DND-41 (cell line): ENCODE measurements at regions not wholly inside any gene's neighbourhood (a gene's known extent, or its start where the extent isn't known, plus 50 kb on each side); places are given as distances from the start of the nearest gene placed in this dataset.

Experiments used
- ATAC-seq: fragments of 200-7000 bp; cut with Tn5 transposase; 3 replicates; pipeline ENCODE4 v1.9.1; 2021; ENCODE audit warnings: low read depth; ENCODE audit not compliant: insufficient read depth
- DNase-seq: peaks from one replicate; pipeline ENCODE4 v3.0.0-alpha.2; 2020
- H2AFZ ChIP-seq: 2 replicates; pipeline ENCODE4 v1.6.0; 2012; ENCODE audit warnings: low read depth, low read length
- H3K27ac ChIP-seq: 2 replicates; pipeline ENCODE4 v1.5.1; 2012; ENCODE audit warnings: low read length, inconsistent platforms
- H3K27me3 ChIP-seq: fragments of 200-600 bp; sonication (generic); 2 replicates; pipeline ENCODE4 v1.6.0; 2012; ENCODE audit warnings: low read length, mild to moderate bottlenecking, inconsistent platforms; ENCODE audit not compliant: insufficient read depth, poor library complexity
- H3K36me3 ChIP-seq: 2 replicates; pipeline ENCODE4 v1.5.1; 2012; ENCODE audit warnings: low read length, inconsistent platforms; ENCODE audit not compliant: insufficient read depth
- H3K4me1 ChIP-seq: 2 replicates; pipeline ENCODE4 v1.5.1; 2012; ENCODE audit warnings: mild to moderate bottlenecking, low read length; ENCODE audit not compliant: insufficient read depth
- H3K4me2 ChIP-seq: 2 replicates; pipeline ENCODE4 v1.6.0; 2012; ENCODE audit warnings: mild to moderate bottlenecking, moderate library complexity, low read length, inconsistent platforms; ENCODE audit not compliant: insufficient read depth
- H3K4me3 ChIP-seq, 2 experiments: fragments of 200-600 bp in 1 of 2; shearing (Covaris generic) in 1 of 2; 2 replicates each; pipeline ENCODE4 v1.5.1; 2012 to 2016; ENCODE audit warnings: inconsistent platforms in 2 of 2, low read length in 2 of 2, mild to moderate bottlenecking in 2 of 2, low read depth in 1 of 2, moderate library complexity in 1 of 2
- H3K79me2 ChIP-seq: 2 replicates; pipeline ENCODE4 v1.6.0; 2012; ENCODE audit warnings: low read length, inconsistent platforms; ENCODE audit not compliant: insufficient read depth
- H3K9ac ChIP-seq: 2 replicates; pipeline ENCODE4 v1.6.0; 2012; ENCODE audit warnings: low read depth, mild to moderate bottlenecking, inconsistent platforms, low read length, moderate library complexity
- H3K9me3 ChIP-seq: 2 replicates; pipeline ENCODE4 v1.5.1; 2012; ENCODE audit warnings: low read length, moderate library complexity, mild to moderate bottlenecking, inconsistent platforms; ENCODE audit not compliant: insufficient read depth, severe bottlenecking
- H4K20me1 ChIP-seq: 2 replicates; pipeline ENCODE4 v1.6.0; 2012; ENCODE audit warnings: low read length; ENCODE audit not compliant: insufficient read depth
- EZH2 ChIP-seq: IDR thresholded peaks from 3 replicates; pipeline ENCODE4 v1.6.1; 2012; ENCODE audit warnings: borderline replicate concordance, low read depth, mild to moderate bottlenecking, moderate library complexity, low read length, inconsistent platforms; ENCODE audit not compliant: severe bottlenecking
- TF ChIP-seq, protein P1 (sequence below): IDR thresholded peaks from 2 replicates; pipeline ENCODE4 v1.5.1; 2012; ENCODE audit warnings: borderline replicate concordance, low read length, moderate library complexity, mild to moderate bottlenecking; ENCODE audit not compliant: poor library complexity, severe bottlenecking; ENCODE audit errors: extremely low read depth

DNA sequence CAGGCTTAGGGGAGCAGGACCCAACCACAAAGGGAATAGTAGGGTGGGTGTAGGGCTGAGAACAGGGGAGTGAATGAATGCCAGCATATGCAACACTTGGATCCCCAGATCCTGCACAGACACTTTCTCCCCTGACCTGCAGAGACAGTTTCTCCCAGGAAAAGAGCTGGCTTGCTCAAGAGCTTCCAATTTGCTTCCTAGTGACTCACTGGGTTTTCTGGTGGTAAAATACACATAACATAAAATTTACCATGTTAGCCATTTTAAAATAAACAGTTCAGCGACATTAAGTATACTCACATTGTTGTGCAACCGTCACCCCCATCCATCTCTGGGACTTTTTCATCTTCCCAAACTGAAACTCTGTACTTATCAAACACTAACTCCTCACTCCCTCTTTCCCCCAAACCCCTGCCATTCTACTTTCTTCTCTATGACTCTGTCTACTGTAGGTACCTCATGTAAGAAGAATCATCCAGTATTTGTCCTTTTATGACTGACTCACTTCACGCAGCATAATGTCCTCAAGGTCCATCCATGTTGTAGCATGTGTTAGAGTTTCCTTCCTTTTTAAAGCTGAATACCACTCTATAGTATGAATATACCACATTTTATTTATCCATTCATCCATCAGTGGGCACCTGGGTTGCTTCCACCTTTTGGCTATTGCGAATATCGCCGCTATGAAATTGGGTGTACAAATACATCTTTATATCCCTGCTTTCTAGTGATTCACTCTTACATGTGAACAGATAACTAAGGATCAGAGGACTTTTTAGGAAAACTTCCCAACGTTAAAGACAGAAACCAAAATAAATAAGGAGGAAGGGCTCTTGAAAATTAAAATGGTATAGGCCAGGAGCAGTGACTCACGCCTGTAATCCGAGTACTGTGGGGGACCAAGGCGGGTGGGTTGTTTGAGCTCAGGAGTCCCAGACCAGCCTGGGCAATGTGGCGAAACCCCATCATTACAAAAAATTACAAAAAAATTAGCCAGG, 95.6 kb upstream of the TJP1 start:
- H3K27ac ChIP-seq: no peak overlapping the region
- TF ChIP-seq, protein P1, sequence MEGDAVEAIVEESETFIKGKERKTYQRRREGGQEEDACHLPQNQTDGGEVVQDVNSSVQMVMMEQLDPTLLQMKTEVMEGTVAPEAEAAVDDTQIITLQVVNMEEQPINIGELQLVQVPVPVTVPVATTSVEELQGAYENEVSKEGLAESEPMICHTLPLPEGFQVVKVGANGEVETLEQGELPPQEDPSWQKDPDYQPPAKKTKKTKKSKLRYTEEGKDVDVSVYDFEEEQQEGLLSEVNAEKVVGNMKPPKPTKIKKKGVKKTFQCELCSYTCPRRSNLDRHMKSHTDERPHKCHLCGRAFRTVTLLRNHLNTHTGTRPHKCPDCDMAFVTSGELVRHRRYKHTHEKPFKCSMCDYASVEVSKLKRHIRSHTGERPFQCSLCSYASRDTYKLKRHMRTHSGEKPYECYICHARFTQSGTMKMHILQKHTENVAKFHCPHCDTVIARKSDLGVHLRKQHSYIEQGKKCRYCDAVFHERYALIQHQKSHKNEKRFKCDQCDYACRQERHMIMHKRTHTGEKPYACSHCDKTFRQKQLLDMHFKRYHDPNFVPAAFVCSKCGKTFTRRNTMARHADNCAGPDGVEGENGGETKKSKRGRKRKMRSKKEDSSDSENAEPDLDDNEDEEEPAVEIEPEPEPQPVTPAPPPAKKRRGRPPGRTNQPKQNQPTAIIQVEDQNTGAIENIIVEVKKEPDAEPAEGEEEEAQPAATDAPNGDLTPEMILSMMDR: no peak
- TF ChIP-seq EZH2: no peak
- ATAC-seq (no peak), DNase-seq (no peak)
- H3K4me3 ChIP-seq: no peak overlapping the region
- H3K27me3 ChIP-seq: peaks cover 9% of the 10 kb centered on the region
- no peak overlapping the region for H3K9ac ChIP-seq
- H3K9me3 ChIP-seq: no peaks in the 10 kb centered on the region
- H2AFZ ChIP-seq: no peak overlapping the region
- H3K79me2 ChIP-seq: no peaks in the 10 kb centered on the region
- no peaks in the 10 kb centered on the region for H3K4me1 ChIP-seq
- H4K20me1 ChIP-seq: no peaks in the 10 kb centered on the region
- H3K4me2 ChIP-seq: no peak overlapping the region
- H3K36me3 ChIP-seq: no peaks in the 10 kb centered on the region

DNA sequence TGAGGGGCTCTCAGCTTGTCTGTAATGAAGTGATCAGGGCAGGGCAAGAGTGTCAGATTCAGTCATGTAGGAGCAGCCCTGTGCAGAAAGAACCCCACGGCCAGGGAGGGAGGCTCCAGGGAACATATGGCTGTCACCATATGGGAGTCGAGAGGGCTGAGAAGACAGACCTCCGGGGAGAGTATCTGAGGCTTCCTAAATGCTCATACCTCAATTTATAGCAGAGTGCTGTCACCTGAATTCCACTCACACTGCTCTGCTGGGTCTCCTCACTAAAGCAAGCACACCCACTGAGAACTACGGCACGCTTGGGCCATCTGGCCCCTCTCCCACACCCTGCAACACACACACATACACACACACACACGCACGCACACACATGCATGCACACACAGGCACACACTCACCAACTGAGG, 92.3 kb upstream of the TJP1 start:
- H3K27me3 ChIP-seq: peaks cover 9% of the 10 kb centered on the region
- no peak overlapping the region for H3K4me2 ChIP-seq
- TF ChIP-seq, protein P1: no peak
- no peak for TF ChIP-seq EZH2
- DNase-seq (no peak), ATAC-seq (no peak)
- no peaks in the 10 kb centered on the region for H4K20me1 ChIP-seq
- no peaks in the 10 kb centered on the region for H3K79me2 ChIP-seq
- no peaks in the 10 kb centered on the region for H3K9me3 ChIP-seq
- H3K4me3 ChIP-seq: no peak overlapping the region
- no peak overlapping the region for H3K27ac ChIP-seq
- H3K36me3 ChIP-seq: no peaks in the 10 kb centered on the region
- no peak overlapping the region for H2AFZ ChIP-seq
- H3K4me1 ChIP-seq: no peaks in the 10 kb centered on the region
- H3K9ac ChIP-seq: no peak overlapping the region

DNA sequence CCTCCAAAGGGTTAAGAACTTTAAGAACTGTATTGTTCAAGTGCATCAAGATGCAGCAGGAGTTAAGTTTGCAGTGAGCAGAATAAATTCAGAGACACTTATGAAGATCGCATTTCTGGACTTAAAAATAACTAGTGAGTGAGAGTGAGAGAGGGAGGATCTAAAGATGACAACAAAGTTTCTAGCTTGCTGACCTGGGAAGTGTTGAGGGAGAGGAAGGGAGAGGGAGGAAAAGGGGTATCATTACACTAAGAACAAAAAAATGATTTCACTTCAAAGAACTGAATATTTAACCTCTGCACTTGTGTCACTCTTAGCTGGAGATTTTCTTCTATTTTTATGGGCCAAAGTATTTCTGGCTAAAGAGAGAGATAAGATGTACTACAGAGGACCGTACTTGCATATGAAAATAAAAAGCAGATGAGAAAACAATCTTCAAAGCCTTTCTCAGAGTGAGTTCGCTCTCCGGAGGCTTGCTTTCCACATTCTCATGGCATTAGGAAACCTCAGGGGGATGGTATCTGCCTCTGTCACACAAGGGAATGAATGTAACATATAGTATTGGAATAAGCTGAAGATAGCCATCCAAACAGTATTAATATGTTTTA, 91.4 kb upstream of the TJP1 start:
- H3K4me1 ChIP-seq: no peaks in the 10 kb centered on the region
- H3K27me3 ChIP-seq: peaks cover 4% of the 10 kb centered on the region
- H3K9ac ChIP-seq: no peak overlapping the region
- no peak overlapping the region for H3K4me3 ChIP-seq
- ATAC-seq (no peak), DNase-seq (no peak)
- no peak overlapping the region for H3K27ac ChIP-seq
- no peaks in the 10 kb centered on the region for H4K20me1 ChIP-seq
- no peak overlapping the region for H3K4me2 ChIP-seq
- TF ChIP-seq EZH2: no peak
- TF ChIP-seq, protein P1: no peak
- H3K9me3 ChIP-seq: no peaks in the 10 kb centered on the region
- no peaks in the 10 kb centered on the region for H3K79me2 ChIP-seq
- H2AFZ ChIP-seq: no peak overlapping the region
- no peaks in the 10 kb centered on the region for H3K36me3 ChIP-seq
